ENCODE measurements at regions not wholly inside any gene's neighbourhood (a gene's known extent, or its start where the extent isn't known, plus 50 kb on each side); places are given as distances from the start of the nearest gene placed in this dataset.

DNA sequence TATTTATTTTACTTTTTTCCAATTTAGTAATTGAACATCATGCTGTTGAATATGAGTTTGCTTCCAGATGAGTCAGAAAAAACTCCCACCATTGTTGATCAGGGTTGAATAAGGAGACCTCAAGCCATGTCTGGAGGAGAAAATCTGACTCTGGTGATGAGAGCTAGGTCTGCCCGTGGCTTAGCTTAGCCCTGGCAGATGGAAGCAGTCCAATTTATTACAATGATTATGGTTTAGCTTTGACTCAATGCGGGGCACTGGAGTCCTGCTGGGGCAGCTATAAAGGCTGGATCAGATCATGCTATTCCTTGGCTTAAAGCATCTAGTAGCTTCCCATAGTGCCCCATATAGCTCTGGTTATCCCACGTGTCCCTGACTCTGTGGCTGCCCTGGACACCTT, 506.5 kb downstream of the MN1 start:
- H3K27me3 Mint-ChIP-seq, result peaks cover 45% of the 10 kb centered on the region
- H3K9ac ChIP-seq (ENCODE audit: low read length), result no peak overlapping the region
- no peak overlapping the region for H3K27ac ChIP-seq (ENCODE audit: low read length in 2 of 2)
- no peak overlapping the region for H3K4me3 Mint-ChIP-seq
- ChIA-PET CTCF (interaction anchor here (0.5 kb wide), 1 partner anchor 272 kb away, joined by 4 read pairs; no protein-coding TSS in a partner anchor), POLR2A (no interaction called here)
- H3K4me1 ChIP-seq (ENCODE audit: control insufficient read depth in 2 of 2, insufficient read depth in 2 of 2, low read length in 2 of 2), result no peaks in the 10 kb centered on the region
- H3K27ac Mint-ChIP-seq, result no peak overlapping the region
- ATAC-seq (ENCODE audit: low read depth) (no peak), DNase-seq (no peak)
- 81% methylated on average over 3 of the region's 3 CpGs for WGBS (ENCODE audit: insufficient coverage)
- H3K36me3 ChIP-seq (replicated peaks in 1 of 2; ENCODE audit: control extremely low read depth in 1 of 2, control insufficient read depth in 1 of 2, extremely low read depth in 1 of 2, insufficient read depth in 2 of 2, low read length in 1 of 2), result no peaks in the 10 kb centered on the region
- intact Hi-C loops (cut with micrococcal nuclease), result no loop called here
- no peak overlapping the region for H2AFZ ChIP-seq (ENCODE audit: insufficient read depth, low read depth, low read length, poor library complexity, severe bottlenecking)
- no peaks in the 10 kb centered on the region for H3K9me3 Mint-ChIP-seq (ENCODE audit: insufficient read depth)
- H3K9me3 ChIP-seq (ENCODE audit: control extremely low read depth in 1 of 3, control insufficient read depth in 2 of 3, insufficient read depth in 1 of 3, low read length in 2 of 3), result no peaks in the 10 kb centered on the region
- peaks cover 0 to 2% (median 0%) of the 10 kb centered on the region in 4 experiments for H3K27me3 ChIP-seq (replicated peaks in 1 of 4; ENCODE audit: control extremely low read depth in 1 of 4, control insufficient read depth in 3 of 4, insufficient read depth in 4 of 4, low read length in 3 of 4)
- TF ChIP-seq EZH2 (IDR thresholded peaks at IDR 0.05; ENCODE audit: borderline replicate concordance, insufficient read depth, low read depth, low read length, poor library complexity, severe bottlenecking), result no peak
- TF ChIP-seq, protein P1, sequence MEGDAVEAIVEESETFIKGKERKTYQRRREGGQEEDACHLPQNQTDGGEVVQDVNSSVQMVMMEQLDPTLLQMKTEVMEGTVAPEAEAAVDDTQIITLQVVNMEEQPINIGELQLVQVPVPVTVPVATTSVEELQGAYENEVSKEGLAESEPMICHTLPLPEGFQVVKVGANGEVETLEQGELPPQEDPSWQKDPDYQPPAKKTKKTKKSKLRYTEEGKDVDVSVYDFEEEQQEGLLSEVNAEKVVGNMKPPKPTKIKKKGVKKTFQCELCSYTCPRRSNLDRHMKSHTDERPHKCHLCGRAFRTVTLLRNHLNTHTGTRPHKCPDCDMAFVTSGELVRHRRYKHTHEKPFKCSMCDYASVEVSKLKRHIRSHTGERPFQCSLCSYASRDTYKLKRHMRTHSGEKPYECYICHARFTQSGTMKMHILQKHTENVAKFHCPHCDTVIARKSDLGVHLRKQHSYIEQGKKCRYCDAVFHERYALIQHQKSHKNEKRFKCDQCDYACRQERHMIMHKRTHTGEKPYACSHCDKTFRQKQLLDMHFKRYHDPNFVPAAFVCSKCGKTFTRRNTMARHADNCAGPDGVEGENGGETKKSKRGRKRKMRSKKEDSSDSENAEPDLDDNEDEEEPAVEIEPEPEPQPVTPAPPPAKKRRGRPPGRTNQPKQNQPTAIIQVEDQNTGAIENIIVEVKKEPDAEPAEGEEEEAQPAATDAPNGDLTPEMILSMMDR (IDR thresholded peaks at IDR 0.05), result no peak
- H4K20me1 ChIP-seq (ENCODE audit: control insufficient read depth, insufficient read depth, low read length, poor library complexity, severe bottlenecking), result no peaks in the 10 kb centered on the region
- H3K4me2 ChIP-seq (replicated peaks; ENCODE audit: low read depth, low read length, poor library complexity, severe bottlenecking), result no peak overlapping the region
- H3K79me2 ChIP-seq (ENCODE audit: control insufficient read depth, insufficient read depth, low read length), result no peaks in the 10 kb centered on the region
- no peaks in the 10 kb centered on the region for H3K4me1 Mint-ChIP-seq
- H3K4me3 ChIP-seq (ENCODE audit: control extremely low read depth in 1 of 5, extremely low read depth in 1 of 5, insufficient read depth in 1 of 5, low read depth in 2 of 5, low read length in 4 of 5), result no peak overlapping the region

DNA sequence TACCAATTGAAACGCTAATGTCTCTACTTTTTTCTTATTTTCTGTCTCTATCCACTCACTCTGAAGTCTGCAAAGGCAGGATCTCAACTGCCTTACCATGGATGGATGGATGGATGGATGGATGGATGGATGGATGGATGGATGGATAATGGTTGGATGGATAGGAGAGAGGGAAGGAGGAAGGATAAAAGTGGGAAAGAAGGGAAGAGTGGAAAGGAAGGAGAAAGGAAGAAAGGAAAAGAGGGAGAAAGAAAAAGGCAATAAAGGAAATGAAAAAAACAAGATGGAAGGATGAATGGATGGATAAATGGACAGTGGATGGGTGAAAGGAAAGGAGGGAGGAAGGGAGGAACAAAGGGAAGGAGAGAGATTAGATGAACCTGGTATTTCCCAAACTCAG, 506.0 kb downstream of the MN1 start:
- ATAC-seq (ENCODE audit: low read depth), result no peak
- no peaks in the 10 kb centered on the region for H3K4me1 ChIP-seq (ENCODE audit: control insufficient read depth in 2 of 2, insufficient read depth in 2 of 2, low read length in 2 of 2)
- H3K9ac ChIP-seq (ENCODE audit: low read length), result no peak overlapping the region
- no peak overlapping the region for H3K4me3 ChIP-seq (ENCODE audit: control extremely low read depth in 1 of 5, extremely low read depth in 1 of 5, insufficient read depth in 1 of 5, low read depth in 2 of 5, low read length in 4 of 5)
- Mint-ChIP-seq H3K27ac (no peak overlapping the region), H3K4me3 (no peak overlapping the region), H3K9me3 (ENCODE audit: insufficient read depth) (no peaks in the 10 kb centered on the region), H3K27me3 (peaks cover 45% of the 10 kb centered on the region), H3K4me1 (no peaks in the 10 kb centered on the region)
- H4K20me1 ChIP-seq (ENCODE audit: control insufficient read depth, insufficient read depth, low read length, poor library complexity, severe bottlenecking), result no peaks in the 10 kb centered on the region
- no peaks in the 10 kb centered on the region for H3K79me2 ChIP-seq (ENCODE audit: control insufficient read depth, insufficient read depth, low read length)
- no CpG with 5 or more reads among the region's 1 CpG for WGBS (ENCODE audit: insufficient coverage)
- ChIA-PET CTCF (no interaction called here), POLR2A (no interaction called here)
- H2AFZ ChIP-seq (ENCODE audit: insufficient read depth, low read depth, low read length, poor library complexity, severe bottlenecking), result no peak overlapping the region
- intact Hi-C loops (cut with micrococcal nuclease), result no loop called here
- H3K27ac ChIP-seq (ENCODE audit: low read length in 2 of 2), result no peak overlapping the region
- H3K27me3 ChIP-seq (replicated peaks in 1 of 4; ENCODE audit: control extremely low read depth in 1 of 4, control insufficient read depth in 3 of 4, insufficient read depth in 4 of 4, low read length in 3 of 4), result peaks cover 0 to 2% (median 0%) of the 10 kb centered on the region in 4 experiments
- no peak for TF ChIP-seq EZH2 (IDR thresholded peaks at IDR 0.05; ENCODE audit: borderline replicate concordance, insufficient read depth, low read depth, low read length, poor library complexity, severe bottlenecking)
- TF ChIP-seq, protein P1 (IDR thresholded peaks at IDR 0.05), result no peak
- DNase-seq, result no peak
- no peaks in the 10 kb centered on the region for H3K9me3 ChIP-seq (ENCODE audit: control extremely low read depth in 1 of 3, control insufficient read depth in 2 of 3, insufficient read depth in 1 of 3, low read length in 2 of 3)
- H3K36me3 ChIP-seq (replicated peaks in 1 of 2; ENCODE audit: control extremely low read depth in 1 of 2, control insufficient read depth in 1 of 2, extremely low read depth in 1 of 2, insufficient read depth in 2 of 2, low read length in 1 of 2), result no peaks in the 10 kb centered on the region
- no peak overlapping the region for H3K4me2 ChIP-seq (replicated peaks; ENCODE audit: low read depth, low read length, poor library complexity, severe bottlenecking)
